DMS 273 treated with DMSO at 0.1 percent for 48 hours (cell line): ENCODE measurements at regions not wholly inside any gene's neighbourhood (a gene's known extent, or its start where the extent isn't known, plus 50 kb on each side); places are given as distances from the start of the nearest gene placed in this dataset.
"Not testable (repeated sequence)": the region's sequence is repeated elsewhere in the genome, so short reads cannot be mapped to it uniquely, and the experiment has no call there.

ENCODE experiments used
- DNase-seq: peaks from one replicate; lab custom pipeline; 2025; lab: John Stamatoyannopoulos, UW

DNA sequence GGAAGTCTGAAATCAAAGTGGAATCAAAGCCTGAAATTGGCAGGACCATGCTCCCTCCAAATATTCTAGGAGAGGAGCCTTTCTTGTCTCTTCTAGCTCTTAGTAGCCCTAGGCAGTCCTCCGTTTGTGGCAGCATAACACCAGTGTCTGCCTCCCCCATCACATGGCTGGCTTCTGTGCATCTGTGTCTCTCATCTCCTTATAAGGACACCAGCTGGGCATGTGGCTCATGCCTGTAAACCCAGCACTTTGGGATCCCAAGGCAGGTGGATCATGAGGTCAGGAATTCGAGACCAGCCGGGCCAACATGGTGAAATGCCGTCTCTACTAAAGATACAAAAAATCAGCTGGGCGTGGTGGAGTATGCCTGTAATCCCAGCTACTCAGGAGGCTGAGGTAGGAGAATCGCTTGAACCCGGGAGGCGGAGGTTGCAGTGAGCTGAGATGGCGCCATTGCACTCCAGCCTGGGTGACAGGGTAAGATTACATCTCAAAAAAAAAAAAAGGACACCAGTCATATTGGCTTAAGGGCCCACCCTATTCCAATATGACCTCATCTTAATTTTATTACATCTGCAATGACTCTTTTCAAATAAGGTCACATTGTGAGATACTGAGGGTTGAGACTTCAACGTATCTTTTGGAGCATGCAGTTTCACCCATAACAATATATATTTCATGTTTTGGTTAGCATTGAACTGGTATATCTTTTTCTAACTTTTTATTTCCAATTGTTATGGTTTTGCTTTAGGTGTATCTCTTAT, 148.0 kb upstream of the TPM1 start:
- DNase-seq, result no peak

DNA sequence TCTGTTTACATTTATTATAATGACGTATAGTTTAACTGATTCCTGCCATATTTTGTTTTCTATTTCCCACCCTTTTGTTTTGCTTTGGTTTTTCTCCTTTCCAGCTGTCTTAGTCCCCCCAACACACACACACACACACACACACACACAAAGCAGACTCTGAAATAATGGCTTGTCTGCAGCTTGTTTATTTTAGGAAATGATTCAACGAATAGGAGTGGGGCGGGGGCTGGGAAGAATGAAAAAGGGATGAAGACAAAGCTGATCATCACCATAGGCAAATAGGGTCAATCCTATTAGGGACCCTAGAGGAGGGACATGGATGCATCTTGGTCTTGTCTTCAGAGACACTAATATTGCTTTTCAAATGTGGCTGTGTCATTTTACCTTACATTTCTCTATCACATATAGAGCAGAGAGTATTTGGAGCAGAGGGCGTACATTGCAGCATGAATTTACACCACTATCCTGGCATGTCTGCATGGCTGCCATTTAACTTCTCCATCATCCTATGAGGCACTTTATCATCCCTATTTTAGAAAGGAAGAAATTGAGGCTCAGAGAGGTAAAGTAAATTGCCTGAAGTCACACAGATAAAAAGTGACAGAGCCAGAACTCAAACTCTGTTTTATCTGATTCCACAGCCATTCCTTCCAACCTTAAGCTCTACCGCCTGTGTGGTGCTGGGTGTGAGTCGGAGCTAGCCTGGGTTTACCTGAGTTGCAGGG, 147.2 kb upstream of the TPM1 start:
- DNase-seq, result no peak

DNA sequence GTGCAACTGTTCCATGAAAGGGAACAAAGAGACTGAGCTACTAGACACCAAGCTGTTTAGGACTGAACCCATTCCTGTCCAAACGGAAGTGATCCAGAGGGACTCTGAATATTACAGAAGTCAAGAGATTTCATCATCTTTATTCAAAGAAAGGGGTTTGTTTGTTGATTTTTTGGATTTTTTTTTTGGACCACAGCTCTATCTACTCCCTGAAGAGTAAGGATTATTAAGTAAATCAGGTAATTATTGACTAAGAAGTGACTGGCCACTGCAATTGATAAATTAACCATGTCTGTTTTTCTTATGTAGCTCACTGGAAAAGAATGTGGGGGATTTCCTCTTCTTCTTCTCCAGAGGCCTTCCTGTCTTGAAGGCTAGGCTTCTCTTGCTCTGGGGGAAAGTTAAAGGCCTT, 146.6 kb upstream of the TPM1 start:
- no peak for DNase-seq

DNA sequence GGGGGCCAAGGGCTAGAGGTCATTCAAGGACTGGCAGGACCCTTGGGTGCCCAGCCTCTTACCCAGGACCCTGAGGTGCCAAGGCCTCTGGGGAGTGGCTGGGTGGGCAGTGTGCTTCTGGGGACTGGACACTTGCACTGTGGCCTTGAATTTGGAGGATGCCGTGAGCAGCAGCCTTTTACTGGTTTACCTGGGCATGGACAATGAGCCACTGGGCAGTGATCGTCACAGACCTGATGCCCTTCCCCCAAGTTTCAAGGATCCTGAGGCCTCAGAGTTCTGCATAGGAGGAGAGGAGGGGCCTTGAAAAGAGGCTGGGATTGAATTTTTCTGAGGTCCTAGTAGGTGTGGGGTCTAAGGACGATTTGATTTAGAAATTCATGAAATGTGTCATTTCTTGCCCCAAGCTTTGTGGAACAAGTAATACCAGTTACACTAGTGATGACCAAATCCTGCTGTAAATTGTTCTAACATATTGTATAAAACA, 146.1 kb upstream of the TPM1 start:
- DNase-seq, result no peak

DNA sequence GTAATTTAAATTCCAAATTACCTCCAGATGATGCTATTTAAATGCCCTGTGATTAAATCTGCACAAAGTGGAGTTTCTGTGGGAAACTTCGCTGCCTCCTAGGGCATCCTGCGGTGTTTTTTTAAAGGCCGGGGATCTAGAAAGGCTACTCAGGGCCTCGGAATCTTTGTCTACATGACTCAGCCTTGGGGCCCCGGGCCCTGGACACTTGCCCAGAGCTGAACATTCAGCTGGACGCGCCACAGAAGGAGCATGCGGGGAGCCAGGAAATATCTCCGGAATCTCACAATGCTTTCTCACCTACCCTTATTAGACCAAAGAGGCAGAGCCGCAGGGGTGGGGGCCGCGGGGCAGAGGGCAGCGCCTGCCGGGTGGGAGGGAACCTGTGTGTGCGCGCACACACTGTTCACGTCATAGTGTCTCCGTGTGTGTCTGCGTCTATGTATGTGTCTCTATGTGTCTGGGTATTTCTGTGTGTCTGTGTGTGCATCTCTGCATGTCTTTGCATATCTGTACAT, 145.5 kb upstream of the TPM1 start:
- DNase-seq, result no peak

DNA sequence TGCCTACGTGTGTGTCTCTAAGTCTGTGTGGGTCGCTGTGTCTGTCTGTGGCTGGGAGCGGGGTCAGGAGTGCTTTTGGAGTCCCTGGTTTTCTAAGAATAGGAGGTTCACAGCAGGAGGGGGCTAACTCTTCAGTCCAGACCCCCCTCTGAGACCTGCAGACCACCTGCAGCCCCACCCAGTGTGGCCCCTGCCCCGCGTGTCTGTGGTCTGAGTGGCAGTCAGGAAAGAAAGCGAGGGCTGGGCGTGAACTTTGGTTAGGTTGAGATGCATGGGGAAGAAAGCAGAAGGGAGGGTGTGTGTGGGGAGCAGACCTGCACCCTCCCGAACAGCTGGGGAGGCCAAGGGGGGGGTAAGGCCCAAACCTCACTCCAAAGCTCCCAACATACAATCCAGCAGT, 144.9 kb upstream of the TPM1 start:
- DNase-seq, result no peak

DNA sequence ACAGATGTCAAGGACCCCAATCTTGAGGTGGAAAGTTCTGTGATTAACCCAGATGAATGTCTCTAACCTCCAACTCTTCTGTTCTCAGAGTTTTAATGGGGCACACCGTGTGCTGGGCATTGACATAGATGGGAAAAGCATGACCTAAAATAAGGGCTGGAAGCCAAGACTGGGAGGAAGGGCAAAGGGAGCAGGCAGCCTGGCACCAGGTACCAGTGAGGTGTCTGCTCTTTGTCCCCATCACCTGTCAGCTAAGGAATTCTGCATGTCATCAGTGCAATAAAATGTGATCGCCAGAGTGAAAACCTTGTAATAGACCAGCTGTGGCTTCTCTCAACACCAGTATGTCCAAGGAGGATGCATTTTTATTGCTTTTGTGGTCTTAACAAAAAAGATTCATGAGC, 143.5 kb upstream of the TPM1 start:
- DNase-seq, result no peak

DNA sequence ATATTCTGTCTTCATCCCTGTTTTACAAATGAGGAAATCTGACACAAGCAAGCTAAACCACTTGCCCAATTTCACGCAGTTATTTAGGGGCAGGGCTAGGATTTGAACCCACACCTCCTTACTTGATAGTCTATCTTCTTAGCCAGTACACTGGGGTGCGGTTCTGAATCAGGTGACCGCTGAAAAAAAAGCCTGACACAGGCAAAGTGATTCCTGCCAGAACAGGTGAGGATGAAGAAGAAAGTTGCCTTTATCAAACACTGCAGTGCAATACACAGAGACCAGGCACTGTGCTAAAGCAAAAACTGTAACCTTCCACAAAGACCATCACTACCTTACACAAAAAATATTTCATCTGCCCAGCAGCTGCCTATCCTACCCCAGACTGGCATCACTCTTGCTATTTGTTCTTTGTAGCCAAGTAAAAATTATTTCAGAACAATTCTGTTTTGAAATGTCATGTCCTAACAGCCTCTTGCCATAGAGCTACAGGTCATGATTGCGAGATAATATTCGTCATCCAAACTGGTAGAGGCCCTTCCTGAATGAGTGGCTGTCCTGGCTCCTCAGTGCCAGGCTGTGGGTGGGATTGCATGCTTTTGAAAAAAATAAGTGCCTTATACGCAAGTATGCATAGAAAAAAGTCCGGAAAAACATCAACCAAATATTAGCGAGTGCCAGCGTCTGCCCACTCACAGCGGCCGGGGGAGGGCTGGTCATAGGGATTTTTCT, 142.3 kb upstream of the TPM1 start:
- DNase-seq, result no peak

DNA sequence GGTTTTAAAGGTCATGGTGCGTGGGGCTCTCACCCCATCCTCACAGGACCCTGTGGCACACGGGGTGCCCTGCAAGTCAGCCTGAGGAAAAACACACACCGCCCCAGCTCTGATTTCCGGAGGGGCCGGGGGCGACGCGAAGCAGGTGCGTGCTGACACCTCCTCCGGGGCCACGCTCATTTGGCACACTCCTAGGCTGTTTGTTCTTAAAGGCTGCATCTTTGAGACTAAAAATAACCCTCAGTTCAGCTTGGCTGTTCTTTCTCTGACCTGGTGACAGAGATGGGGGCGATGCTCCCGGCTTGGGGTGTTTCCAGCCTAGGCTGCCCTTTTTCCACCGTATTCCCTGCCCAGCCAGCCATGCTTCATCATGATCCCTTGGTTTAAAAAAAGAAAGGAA, 141.5 kb upstream of the TPM1 start:
- no peak for DNase-seq

DNA sequence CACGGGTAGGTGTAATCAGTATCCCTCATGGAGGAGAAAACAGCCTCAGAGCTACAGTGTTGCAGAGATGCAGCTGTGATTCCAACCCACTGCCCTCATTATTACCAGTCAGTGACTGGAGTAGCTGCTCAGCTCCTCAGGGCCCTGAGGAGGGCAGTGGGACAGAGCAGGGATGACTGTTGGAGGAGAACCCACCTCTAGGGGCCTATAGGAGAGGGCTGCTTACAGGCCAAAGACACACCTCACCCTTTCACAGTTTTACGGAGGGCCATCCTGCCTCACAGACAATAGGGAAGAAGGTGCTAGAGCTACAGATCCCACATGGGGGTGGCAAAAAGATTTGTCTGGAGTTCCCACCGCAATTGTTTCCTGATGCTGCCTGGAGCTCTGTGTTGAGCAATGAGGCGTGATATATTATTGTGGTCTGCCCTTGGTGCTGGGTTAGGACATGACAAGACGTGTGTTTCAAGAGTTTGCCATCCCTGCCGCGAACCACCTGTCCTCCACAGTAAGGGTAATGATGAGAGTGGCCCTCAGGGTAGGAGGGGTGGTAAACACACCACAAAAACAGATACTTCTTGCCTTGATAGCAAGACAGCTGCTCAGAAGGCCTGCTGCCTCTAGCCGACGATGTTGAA, 140.5 kb upstream of the TPM1 start:
- DNase-seq, result no peak

DNA sequence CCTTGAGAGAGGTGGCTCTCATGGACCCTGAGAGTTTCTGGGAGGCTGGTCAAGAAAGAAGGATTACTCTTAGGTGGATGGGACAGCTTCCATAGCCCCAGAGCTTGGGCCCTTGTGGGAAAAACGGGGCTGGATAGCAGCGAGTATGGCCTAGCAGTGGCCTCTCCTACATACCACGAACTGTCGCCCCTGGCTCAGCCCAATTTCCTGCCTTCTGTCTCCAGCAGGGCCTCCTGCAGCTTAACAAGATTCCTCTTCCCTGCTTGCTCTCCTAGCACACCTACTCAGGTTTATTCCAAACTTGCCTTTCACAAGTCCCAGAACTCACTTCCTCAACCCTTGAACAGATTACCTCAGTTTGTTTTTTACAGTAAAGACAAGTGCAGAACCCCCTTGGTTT, 139.7 kb upstream of the TPM1 start:
- no peak for DNase-seq

DNA sequence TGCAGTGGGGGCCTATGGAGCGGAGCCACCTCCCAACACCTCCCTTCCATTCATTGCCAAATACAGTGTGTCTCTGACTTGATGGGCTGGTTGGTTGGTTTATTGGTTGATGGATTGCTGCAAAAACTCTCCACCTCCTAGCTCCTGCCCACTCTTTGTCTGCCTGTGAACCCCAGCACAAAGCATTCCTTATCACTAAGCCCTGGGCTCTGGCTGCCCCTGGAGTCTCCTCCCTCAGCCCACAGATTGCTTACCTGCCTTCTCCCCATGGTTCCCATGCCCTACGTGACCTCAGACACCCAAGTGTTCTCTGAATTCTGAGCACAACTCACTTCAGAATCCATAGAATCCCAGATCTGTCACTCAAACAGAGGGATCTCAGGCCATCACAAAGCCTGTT, 139.1 kb upstream of the TPM1 start:
- DNase-seq, result no peak

DNA sequence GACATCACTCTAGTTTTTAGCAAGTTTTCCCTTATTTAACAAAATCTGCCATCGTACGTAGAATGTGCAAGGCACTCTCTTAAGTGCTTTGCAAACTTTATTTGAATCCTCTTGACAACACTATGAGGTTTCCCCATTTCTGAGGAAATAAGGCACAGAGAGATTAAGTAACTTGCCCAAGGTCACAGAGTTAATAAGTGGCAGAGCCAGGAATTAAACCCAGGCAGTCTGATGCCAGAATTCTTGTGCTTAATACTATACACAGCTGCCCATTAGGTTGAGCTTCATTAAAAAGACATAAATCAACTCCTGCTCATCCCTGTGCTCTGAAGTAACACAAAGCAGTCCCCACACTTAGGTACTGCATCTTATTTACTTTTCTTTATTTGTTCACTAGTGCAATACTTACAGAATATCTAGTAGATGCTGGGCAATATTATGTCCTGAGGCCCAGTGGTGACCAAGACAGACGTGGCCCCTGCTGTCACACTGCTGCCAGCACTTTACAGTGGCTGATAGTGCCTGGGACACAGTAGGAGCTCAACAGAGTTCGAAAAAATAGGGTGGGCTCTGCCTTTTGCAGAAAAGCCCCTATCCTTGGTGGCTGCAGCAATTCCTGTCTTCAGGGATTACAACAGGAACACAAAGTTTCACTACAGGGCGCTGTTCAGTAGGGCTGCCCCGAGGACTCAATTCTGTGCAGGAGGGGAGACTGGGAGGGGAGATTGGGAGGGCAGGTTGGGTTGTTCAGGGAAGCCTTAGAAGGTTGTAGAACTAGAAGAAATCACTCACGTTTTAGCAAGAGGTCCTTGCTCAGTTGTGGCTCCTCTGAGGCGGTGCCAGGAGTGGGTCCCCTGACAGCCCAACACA, 138.3 kb upstream of the TPM1 start:
- DNase-seq, result no peak

DNA sequence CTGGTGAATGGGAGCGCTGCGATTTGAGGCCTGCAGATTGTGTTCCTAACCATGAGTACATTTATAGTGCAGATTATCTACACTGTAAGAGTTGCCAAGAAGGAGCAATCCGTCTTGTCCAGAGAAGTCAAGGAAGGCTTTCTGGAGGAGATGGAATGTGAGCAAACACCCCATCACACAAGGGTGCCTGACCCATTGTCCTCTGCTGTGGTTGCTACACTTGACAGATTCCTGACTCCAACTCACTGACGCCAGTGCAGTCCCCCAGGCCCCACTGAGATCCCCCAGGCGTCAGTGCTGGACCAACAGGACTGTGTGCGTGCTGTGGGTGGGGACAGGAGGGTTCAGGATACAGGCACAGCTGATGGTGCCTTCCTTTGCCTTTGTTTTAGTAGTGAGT, 135.9 kb upstream of the TPM1 start:
- DNase-seq, result no peak

DNA sequence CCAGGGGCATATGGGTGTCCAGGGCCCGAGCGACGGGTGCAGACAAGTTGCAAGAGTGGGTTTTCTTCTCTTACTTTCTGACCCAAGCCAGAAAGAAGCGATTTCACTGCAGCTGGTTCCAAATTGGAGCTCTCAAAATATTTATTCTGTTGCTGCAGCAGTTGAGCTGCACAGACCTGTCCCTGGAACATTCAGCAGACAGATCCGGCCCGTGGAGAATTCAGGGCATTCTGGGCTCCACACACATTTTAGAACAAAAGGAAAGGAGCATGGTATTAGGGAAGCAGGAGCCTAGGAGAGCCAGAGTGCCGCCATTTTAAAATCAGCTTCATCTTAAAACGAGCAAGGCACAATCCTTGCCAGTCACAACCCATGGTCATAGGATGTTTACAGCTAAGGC, 135.3 kb upstream of the TPM1 start:
- DNase-seq, result no peak

DNA sequence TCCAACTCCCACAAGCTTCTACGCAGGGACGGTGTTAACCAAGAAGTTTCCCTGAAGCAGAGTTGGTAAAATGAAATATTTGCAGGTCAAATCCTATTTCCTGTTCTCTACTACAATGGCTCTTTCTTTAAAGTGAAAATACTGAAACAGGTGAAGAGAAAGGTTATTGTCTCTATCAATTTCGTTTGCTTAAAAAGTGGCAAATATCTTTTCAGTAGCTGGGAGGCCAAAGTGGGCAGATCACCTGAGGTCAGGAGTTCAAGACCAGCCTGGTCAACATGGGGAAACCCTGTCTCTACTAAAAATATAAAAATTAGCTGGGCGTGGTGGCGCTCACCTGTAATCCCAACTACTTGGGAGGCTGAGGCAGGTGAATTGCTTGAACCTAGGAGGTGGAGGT, 134.2 kb upstream of the TPM1 start:
- not testable (repeated sequence) for DNase-seq

DNA sequence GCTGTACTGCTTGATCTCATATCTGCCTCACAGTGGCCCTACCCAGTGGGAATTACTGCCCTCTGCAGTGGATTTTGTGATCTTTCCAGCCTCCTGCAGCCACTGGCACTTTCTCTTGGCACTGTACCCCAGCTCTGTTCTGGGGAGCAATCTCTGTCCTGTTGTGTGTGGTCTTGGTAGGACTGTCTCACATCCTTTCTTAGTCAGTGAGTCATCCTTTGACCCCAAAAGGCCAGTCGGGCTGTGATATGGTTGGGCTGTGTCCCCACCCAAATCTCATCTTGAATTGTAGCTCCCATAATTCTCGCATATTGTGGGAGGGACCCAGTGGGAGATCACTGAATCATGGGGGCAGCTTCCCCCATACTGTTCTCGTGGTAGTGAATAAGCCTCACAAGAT, 133.3 kb upstream of the TPM1 start:
- no peak for DNase-seq

DNA sequence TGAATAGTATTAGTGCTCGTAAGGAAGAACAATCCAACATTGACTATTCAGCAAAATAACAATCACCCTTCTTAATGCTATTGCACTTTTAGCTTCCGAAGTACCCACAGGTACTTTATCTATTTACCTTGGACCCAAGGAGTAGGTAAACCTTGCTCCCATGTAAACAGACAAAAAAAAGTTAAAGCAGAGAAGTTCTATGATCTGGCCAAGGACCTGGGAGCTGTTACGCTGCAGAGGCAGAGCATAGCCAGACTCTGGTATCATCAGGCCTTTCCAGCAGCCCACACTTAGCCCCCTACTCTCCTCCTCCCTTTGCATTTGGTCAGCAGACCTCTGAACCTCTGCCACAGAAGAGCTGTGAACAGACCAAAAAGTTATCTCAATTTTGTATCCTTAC, 130.3 kb upstream of the TPM1 start:
- DNase-seq, result no peak

DNA sequence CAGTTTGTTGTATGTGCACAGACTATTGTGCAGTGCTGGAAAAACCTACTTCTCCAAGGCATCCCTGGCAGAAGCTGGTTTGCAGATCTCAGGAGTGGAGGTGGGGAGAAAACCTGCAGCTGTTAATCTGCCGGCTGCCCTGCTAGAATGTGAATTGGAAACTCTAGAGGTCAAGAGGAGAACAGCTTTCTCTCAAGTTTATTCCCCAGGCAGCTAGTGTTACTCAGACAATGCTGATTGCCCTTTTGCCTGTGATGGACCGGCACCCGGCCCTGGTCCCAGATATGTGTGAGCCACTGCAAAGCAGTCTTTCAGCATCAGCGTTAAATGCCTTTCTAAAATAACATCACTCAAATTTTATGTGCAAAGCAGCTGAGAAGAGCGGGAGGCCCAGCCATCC, 129.7 kb upstream of the TPM1 start:
- no peak for DNase-seq

DNA sequence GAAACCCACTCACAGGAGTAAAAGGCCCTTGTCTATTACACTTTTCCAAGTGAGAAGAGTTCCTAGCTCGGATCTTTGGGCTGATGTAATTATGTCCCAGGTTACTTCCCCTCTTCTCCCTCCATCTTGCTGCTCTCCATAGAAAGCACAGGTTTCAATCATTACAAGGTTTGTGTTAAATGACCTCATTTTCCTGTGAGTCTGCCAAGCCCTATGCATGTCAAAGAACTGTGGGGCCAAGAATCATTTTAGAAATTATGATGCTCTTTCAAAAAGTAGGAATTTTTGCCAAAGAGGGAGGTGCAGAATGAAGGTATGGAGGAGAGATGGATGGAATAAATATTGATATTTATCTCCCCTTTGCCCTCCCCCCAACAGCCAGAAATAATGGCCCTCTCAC, 129.3 kb upstream of the TPM1 start:
- no peak for DNase-seq

DNA sequence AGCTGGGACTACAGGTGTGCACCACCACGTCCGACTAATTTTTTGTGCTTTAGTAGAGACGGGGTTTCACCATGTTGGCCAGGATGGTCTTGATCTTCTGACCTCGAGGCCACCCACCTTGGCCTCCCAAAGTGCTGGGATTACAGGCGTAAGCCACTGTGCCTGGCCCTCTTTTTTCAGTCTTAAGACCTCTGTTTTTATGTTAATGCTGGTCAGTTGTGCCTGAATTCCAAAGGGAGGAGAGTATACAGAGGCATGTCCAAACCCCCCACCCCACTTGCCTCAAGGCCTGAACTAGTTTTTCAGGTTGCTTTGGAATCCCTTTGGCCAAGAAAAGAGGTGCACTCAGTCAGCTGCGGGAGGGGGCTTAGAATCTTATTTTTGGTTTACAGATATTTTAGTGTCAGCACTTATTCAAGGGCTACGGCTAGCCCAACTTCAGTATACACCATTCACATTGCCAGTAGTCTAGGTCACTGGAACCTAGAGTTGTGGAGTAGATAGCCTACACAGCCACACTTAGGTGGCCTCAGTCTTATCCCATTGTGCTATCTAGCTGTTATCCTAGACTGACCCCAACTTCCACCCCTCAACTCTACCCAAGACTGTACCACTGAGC, 128.0 kb upstream of the TPM1 start:
- DNase-seq, result no peak
